ENCODE measurements at regions not wholly inside any gene's neighbourhood (a gene's known extent, or its start where the extent isn't known, plus 50 kb on each side); places are given as distances from the start of the nearest gene placed in this dataset.

- no peak for TF ChIP-seq CTCF (IDR thresholded peaks at IDR 0.05)
Measured at GRCh38 chr16:13471036-13471435, 448.9 kb upstream of the ERCC4 start.

GRCh38 chr16:13478991-13479390 lies 441.0 kb upstream of the ERCC4 start:
- TF ChIP-seq CTCF (IDR thresholded peaks at IDR 0.05): no peak

GRCh38 chr16:13479549-13479948 lies 440.4 kb upstream of the ERCC4 start:
- no peak for TF ChIP-seq CTCF (IDR thresholded peaks at IDR 0.05)

GRCh38 chr16:13480801-13481200 lies 439.2 kb upstream of the ERCC4 start:
- TF ChIP-seq CTCF (IDR thresholded peaks at IDR 0.05): no peak

- TF ChIP-seq CTCF (IDR thresholded peaks at IDR 0.05): no peak
Measured at GRCh38 chr16:13483121-13483520, 436.8 kb upstream of the ERCC4 start.

GRCh38 chr16:13492046-13492445 lies 427.9 kb upstream of the ERCC4 start:
- TF ChIP-seq CTCF (IDR thresholded peaks at IDR 0.05): no peak

- TF ChIP-seq CTCF (IDR thresholded peaks at IDR 0.05): no peak
Measured at GRCh38 chr16:13503960-13504635, 415.9 kb upstream of the ERCC4 start.

- TF ChIP-seq CTCF (IDR thresholded peaks at IDR 0.05): no peak
Measured at GRCh38 chr16:13507530-13507929, 412.4 kb upstream of the ERCC4 start.

All from LNCAP (cell line).